KOPT-K1 (cell line): ENCODE measurements at regions not wholly inside any gene's neighbourhood (a gene's known extent, or its start where the extent isn't known, plus 50 kb on each side); places are given as distances from the start of the nearest gene placed in this dataset.
"Not testable (repeated sequence)": the region's sequence is repeated elsewhere in the genome, so short reads cannot be mapped to it uniquely, and the experiment has no call there.

ENCODE experiments used
- H3K27ac ChIP-seq: fragments of 200-600 bp; sonication (generic); 2 replicates; pipeline ENCODE4 v1.5.1; 2016; ENCODE audit warnings: antibody characterized with exemption, mild to moderate bottlenecking, low read depth, low read length; ENCODE audit not compliant: poor library complexity, severe bottlenecking
- H3K36me3 ChIP-seq: fragments of 200-600 bp; sonication (generic); 2 replicates; pipeline ENCODE4 v1.5.1; 2017; ENCODE audit warnings: antibody characterized with exemption, mild to moderate bottlenecking, low read length, moderate library complexity; ENCODE audit not compliant: insufficient read depth
- H3K9me3 ChIP-seq: fragments of 200-600 bp; sonication (generic); 2 replicates; pipeline ENCODE4 v1.5.1; 2017; ENCODE audit warnings: antibody characterized with exemption, low read length, mild to moderate bottlenecking; ENCODE audit not compliant: insufficient read depth, poor library complexity, severe bottlenecking

- not testable (repeated sequence) for H3K27ac ChIP-seq, H3K9me3 ChIP-seq, H3K36me3 ChIP-seq
Measured at GRCh38 chr7:55683501-55683900, 111.2 kb upstream of the VOPP1 start.

GRCh38 chr7:55675589-55675988 lies 103.3 kb upstream of the VOPP1 start:
- not testable (repeated sequence) for H3K27ac ChIP-seq, H3K9me3 ChIP-seq, H3K36me3 ChIP-seq

- H3K9me3 ChIP-seq, H3K36me3 ChIP-seq: not testable (repeated sequence)
Measured at GRCh38 chr7:55673525-55673924, 101.2 kb upstream of the VOPP1 start.

GRCh38 chr7:55672084-55672483 lies 99.8 kb upstream of the VOPP1 start:
- H3K27ac ChIP-seq, H3K9me3 ChIP-seq, H3K36me3 ChIP-seq: not testable (repeated sequence)

More at GRCh38 chr7:55673525-55673924, 101.2 kb upstream of the VOPP1 start:
- not testable (repeated sequence) for H3K27ac ChIP-seq

- Histone ChIP-seq H3K27ac (no peak overlapping the region), H3K9me3 (no peaks in the 10 kb centered on the region), H3K36me3 (no peaks in the 10 kb centered on the region)
Measured at GRCh38 chr7:55657654-55658053, 85.4 kb upstream of the VOPP1 start.

GRCh38 chr7:55651057-55651456 lies 78.8 kb upstream of the VOPP1 start:
- Histone ChIP-seq H3K36me3 (no peaks in the 10 kb centered on the region), H3K27ac (no peak overlapping the region), H3K9me3 (no peaks in the 10 kb centered on the region)

- H3K27ac ChIP-seq = no peak overlapping the region
- H3K36me3 ChIP-seq = no peaks in the 10 kb centered on the region
- H3K9me3 ChIP-seq = no peaks in the 10 kb centered on the region
Measured at GRCh38 chr7:55649238-55649637, 76.9 kb upstream of the VOPP1 start.

GRCh38 chr7:55644567-55644966 lies 72.3 kb upstream of the VOPP1 start:
- H3K36me3 ChIP-seq = no peaks in the 10 kb centered on the region
- H3K9me3 ChIP-seq = no peaks in the 10 kb centered on the region
- no peak overlapping the region for H3K27ac ChIP-seq

- Histone ChIP-seq H3K36me3 (no peaks in the 10 kb centered on the region), H3K9me3 (no peaks in the 10 kb centered on the region), H3K27ac (no peak overlapping the region)
Measured at GRCh38 chr7:55642266-55642665, 70.0 kb upstream of the VOPP1 start.

- Histone ChIP-seq H3K36me3 (no peaks in the 10 kb centered on the region), H3K27ac (no peak overlapping the region), H3K9me3 (no peaks in the 10 kb centered on the region)
Measured at GRCh38 chr7:55641811-55642210, 69.5 kb upstream of the VOPP1 start.

- no peak overlapping the region for H3K27ac ChIP-seq
- H3K36me3 ChIP-seq = no peaks in the 10 kb centered on the region
- no peaks in the 10 kb centered on the region for H3K9me3 ChIP-seq
Measured at GRCh38 chr7:55641273-55641691, 69.0 kb upstream of the VOPP1 start.

- Histone ChIP-seq H3K36me3 (no peaks in the 10 kb centered on the region), H3K9me3 (no peaks in the 10 kb centered on the region), H3K27ac (no peak overlapping the region)
Measured at GRCh38 chr7:55639640-55640039, 67.3 kb upstream of the VOPP1 start.

GRCh38 chr7:55629051-55629677 lies 56.9 kb upstream of the VOPP1 start:
- Histone ChIP-seq H3K36me3 (no peaks in the 10 kb centered on the region), H3K9me3 (peaks cover 26% of the 10 kb centered on the region), H3K27ac (no peak overlapping the region)

GRCh38 chr7:55624813-55625212 lies 52.5 kb upstream of the VOPP1 start:
- Histone ChIP-seq H3K27ac (no peak overlapping the region), H3K9me3 (peaks cover 34% of the 10 kb centered on the region), H3K36me3 (no peaks in the 10 kb centered on the region)

GRCh38 chr7:55623617-55624016 lies 51.3 kb upstream of the VOPP1 start:
- Histone ChIP-seq H3K9me3 (peaks cover 46% of the 10 kb centered on the region), H3K36me3 (no peaks in the 10 kb centered on the region)

GRCh38 chr7:55622241-55622640 lies 49.9 kb upstream of the VOPP1 start:
- Histone ChIP-seq H3K36me3 (no peaks in the 10 kb centered on the region), H3K27ac (no peak overlapping the region), H3K9me3 (peaks cover 53% of the 10 kb centered on the region)

More at GRCh38 chr7:55623617-55624016, 51.3 kb upstream of the VOPP1 start:
- H3K27ac ChIP-seq = no peak overlapping the region
